Uterus (tissue), 2 donors: ENCODE measurements at regions not wholly inside any gene's neighbourhood (a gene's known extent, or its start where the extent isn't known, plus 50 kb on each side); places are given as distances from the start of the nearest gene placed in this dataset.

Source experiments
- CTCF ChIP-seq, 4 experiments: fragments of 200-600 bp in 2 of 4; fragments of 450-650 bp in 2 of 4; sonication (generic) in 2 of 4; IDR thresholded peaks; one replicate each; pipeline ENCODE4 v1.5.1; 2016 to 2019; ENCODE audit warnings: antibody characterized with exemption in 4 of 4, mild to moderate bottlenecking in 2 of 4, moderate library complexity in 1 of 4
- POLR2A ChIP-seq, 2 donors: fragments of 450-650 bp; IDR thresholded peaks; one replicate each; pipeline ENCODE4 v1.6.1; 2016; ENCODE audit warnings: antibody characterized with exemption in 2 of 2, mild to moderate bottlenecking in 1 of 2, moderate library complexity in 1 of 2

- TF ChIP-seq CTCF (IDR thresholded peaks at IDR 0.05): no peak
- TF ChIP-seq POLR2A (IDR thresholded peaks at IDR 0.05): no peak
These were observed 263.0 kb upstream of the SOX5 start for GRCh38 chr12:24212496-24212895.
